B cell (primary cell): ENCODE measurements at regions not wholly inside any gene's neighbourhood (a gene's known extent, or its start where the extent isn't known, plus 50 kb on each side); places are given as distances from the start of the nearest gene placed in this dataset.

ENCODE experiments used
- ATAC-seq: fragments of 200-7000 bp; cut with Tn5 transposase; one replicate; pipeline ENCODE4 v1.10.0; 2021; ENCODE audit warnings: low read depth, mild to moderate bottlenecking, moderate number of reproducible peaks, moderate library complexity
- CTCF ChIA-PET: fragments of 350-600 bp; sonication (Branson Sonifier 250); formaldehyde crosslinking; loops from one replicate; lab custom pipeline; 2021; ENCODE audit warnings: antibody characterized with exemption, inconsistent platforms; lab: Charles Lee
- POLR2A ChIA-PET: fragments of 350-600 bp; sonication (Branson Sonifier 250); formaldehyde crosslinking; loops from one replicate; lab custom pipeline; 2021; ENCODE audit warnings: antibody characterized with exemption; lab: Charles Lee
- DNase-seq: peaks from one replicate; pipeline ENCODE4 v3.0.0; 2013
- H2AFZ ChIP-seq: 2 replicates; pipeline ENCODE4 v1.6.1; 2012; ENCODE audit warnings: mild to moderate bottlenecking, low read depth, low read length; ENCODE audit not compliant: insufficient read depth, poor library complexity, severe bottlenecking
- H3K27ac ChIP-seq, 2 donors: 1 replicate in 1 of 2; 2 replicates in 1 of 2; pipeline ENCODE4 v1.5.1; 2012 to 2013; ENCODE audit warnings: low read length in 2 of 2, mild to moderate bottlenecking in 2 of 2, moderate library complexity in 1 of 2
- H3K27me3 ChIP-seq, 4 experiments: fragments of 200-600 bp in 1 of 4; sonication (generic) in 1 of 4; replicated peaks in 1 of 4; 1 replicate in 2 of 4; 2 replicates in 2 of 4; pipeline versions ENCODE4 v1.6.1 to v1.7.0; 2013 to 2016; ENCODE audit warnings: low read length in 3 of 4, mild to moderate bottlenecking in 2 of 4, mixed read lengths in 1 of 4, moderate library complexity in 1 of 4; ENCODE audit not compliant: insufficient read depth in 4 of 4, control insufficient read depth in 3 of 4; ENCODE audit errors: control extremely low read depth in 1 of 4
- H3K36me3 ChIP-seq, 2 experiments: replicated peaks in 1 of 2; 1 replicate in 1 of 2; 2 replicates in 1 of 2; pipeline versions ENCODE4 v1.6.1 to v1.7.1; 2013; ENCODE audit warnings: low read length in 1 of 2; ENCODE audit not compliant: insufficient read depth in 2 of 2, control insufficient read depth in 1 of 2; ENCODE audit errors: control extremely low read depth in 1 of 2, extremely low read depth in 1 of 2
- H3K4me1 ChIP-seq, 2 donors: fragments of 200-600 bp in 1 of 2; sonication (generic) in 1 of 2; 1 replicate in 1 of 2; 2 replicates in 1 of 2; pipeline versions ENCODE4 v1.5.1 to v1.6.1; 2013 to 2017; ENCODE audit warnings: low read length in 2 of 2; ENCODE audit not compliant: control insufficient read depth in 2 of 2, insufficient read depth in 2 of 2
- H3K4me2 ChIP-seq: replicated peaks from 2 replicates; pipeline ENCODE3; 2012; ENCODE audit warnings: mild to moderate bottlenecking, low read depth, low read length; ENCODE audit not compliant: poor library complexity, severe bottlenecking
- H3K4me3 ChIP-seq, 5 experiments: fragments of 200-600 bp in 1 of 5; sonication (generic) in 1 of 5; 1 replicate in 3 of 5; 2 replicates in 2 of 5; pipeline versions ENCODE4 v1.5.1 to v1.7.0; 2011 to 2016; ENCODE audit warnings: low read length in 4 of 5, mild to moderate bottlenecking in 4 of 5, low read depth in 2 of 5, control low read depth in 1 of 5, moderate library complexity in 1 of 5; ENCODE audit not compliant: insufficient read depth in 1 of 5; ENCODE audit errors: control extremely low read depth in 1 of 5, extremely low read depth in 1 of 5
- H3K79me2 ChIP-seq: fragments of 200-600 bp; sonication (generic); one replicate; pipeline ENCODE4 v1.6.0; 2016; ENCODE audit warnings: low read length; ENCODE audit not compliant: control insufficient read depth, insufficient read depth
- H3K9ac ChIP-seq: fragments of 200-600 bp; sonication (generic); 2 replicates; pipeline ENCODE4 v1.6.1; 2017; ENCODE audit warnings: mild to moderate bottlenecking, low read length, moderate library complexity
- H3K9me3 ChIP-seq, 3 donors: one replicate each; pipeline versions ENCODE4 v1.6.1 to v1.7.1; 2013; ENCODE audit warnings: low read length in 2 of 3; ENCODE audit not compliant: control insufficient read depth in 2 of 3, insufficient read depth in 1 of 3; ENCODE audit errors: control extremely low read depth in 1 of 3
- H4K20me1 ChIP-seq: 2 replicates; pipeline ENCODE4 v1.6.0; 2012; ENCODE audit warnings: mild to moderate bottlenecking, low read length; ENCODE audit not compliant: insufficient read depth, control insufficient read depth, poor library complexity, severe bottlenecking
- H3K27ac Mint-ChIP-seq: one replicate; pipeline ENCODE4 v1.8.0; 2021; ENCODE audit warnings: mixed read lengths
- H3K27me3 Mint-ChIP-seq: one replicate; pipeline ENCODE4 v1.8.0; 2021; ENCODE audit warnings: mixed read lengths
- H3K4me1 Mint-ChIP-seq: one replicate; pipeline ENCODE4 v1.8.0; 2021; ENCODE audit warnings: mixed read lengths
- H3K4me3 Mint-ChIP-seq: one replicate; pipeline ENCODE4 v1.8.0; 2021; ENCODE audit warnings: mixed read lengths
- H3K9me3 Mint-ChIP-seq: one replicate; pipeline ENCODE4 v1.8.0; 2022; ENCODE audit warnings: mixed read lengths; ENCODE audit not compliant: insufficient read depth
- CTCF ChIP-seq: fragments of 200-600 bp; IDR thresholded peaks from one replicate; pipeline ENCODE4 v1.8.0; 2022; ENCODE audit warnings: antibody characterized with exemption, mild to moderate bottlenecking
- EZH2 ChIP-seq: IDR thresholded peaks from 2 replicates; pipeline ENCODE4 v1.6.1; 2012; ENCODE audit warnings: borderline replicate concordance, low read depth, mild to moderate bottlenecking, moderate library complexity, low read length; ENCODE audit not compliant: insufficient read depth, poor library complexity, severe bottlenecking
- WGBS: methylation state at CpG from one replicate; pipeline ENCODE4 v1.1.5; 2013; ENCODE audit warnings: missing lambda C conversion rate; ENCODE audit not compliant: insufficient coverage; 5-methylcytosine and 5-hydroxymethylcytosine counted together
- intact Hi-C: fragments of 100-400 bp; cut with micrococcal nuclease; formaldehyde crosslinking; loops from one replicate; pipeline ENCODE4 v1.10.0; 2022

GRCh38 chr11:122323754-122324421, 207.9 kb upstream of the BLID start:
- Histone ChIP-seq H4K20me1 (no peaks in the 10 kb centered on the region), H3K4me1 (peaks cover 0 to 4% of the 10 kb centered on the region in 2 donors), H3K27me3 (no peaks in the 10 kb centered on the region), H3K79me2 (no peaks in the 10 kb centered on the region), H3K9ac (no peak overlapping the region), H3K4me3 (no peak overlapping the region), H3K36me3 (no peaks in the 10 kb centered on the region), H2AFZ (no peak overlapping the region), H3K27ac (no peak overlapping the region), H3K9me3 (no peaks in the 10 kb centered on the region), H3K4me2 (no peak overlapping the region)
- no peak for DNase-seq
- H3K4me1 Mint-ChIP-seq = peaks cover 3% of the 10 kb centered on the region
- no CpG with 5 or more reads among the region's 7 CpGs for WGBS
- no peaks in the 10 kb centered on the region for H3K9me3 Mint-ChIP-seq
- TF ChIP-seq CTCF = no peak
- TF ChIP-seq EZH2 = no peak
- POLR2A ChIA-PET = no interaction called here
- H3K27ac Mint-ChIP-seq = no peak overlapping the region
- no peak overlapping the region for H3K4me3 Mint-ChIP-seq
- CTCF ChIA-PET = no interaction called here
- no peak for ATAC-seq
- intact Hi-C loops = no loop called here
- H3K27me3 Mint-ChIP-seq = no peaks in the 10 kb centered on the region

- H3K9me3 Mint-ChIP-seq = no peaks in the 10 kb centered on the region
- Histone ChIP-seq H3K27ac (no peak overlapping the region), H3K4me2 (no peak overlapping the region), H3K4me3 (no peak overlapping the region), H3K9me3 (no peaks in the 10 kb centered on the region), H3K4me1 (peaks cover 0 to 4% of the 10 kb centered on the region in 2 donors), H4K20me1 (no peaks in the 10 kb centered on the region), H3K9ac (no peak overlapping the region), H2AFZ (no peak overlapping the region), H3K79me2 (no peaks in the 10 kb centered on the region), H3K36me3 (no peaks in the 10 kb centered on the region), H3K27me3 (no peaks in the 10 kb centered on the region)
- ChIA-PET POLR2A (no interaction called here), CTCF (no interaction called here)
- no peak for ATAC-seq
- WGBS = 74% methylated on average over 3 of the region's 3 CpGs
- H3K27me3 Mint-ChIP-seq = no peaks in the 10 kb centered on the region
- no peak overlapping the region for H3K27ac Mint-ChIP-seq
- DNase-seq = no peak
- H3K4me1 Mint-ChIP-seq = peaks cover 3% of the 10 kb centered on the region
- intact Hi-C loops = no loop called here
- TF ChIP-seq EZH2 (no peak), CTCF (no peak)
- no peak overlapping the region for H3K4me3 Mint-ChIP-seq
Observed at GRCh38 chr11:122322329-122322728, 206.3 kb upstream of the BLID start.
